HG03469 (cell line): ENCODE measurements at regions not wholly inside any gene's neighbourhood (a gene's known extent, or its start where the extent isn't known, plus 50 kb on each side); places are given as distances from the start of the nearest gene placed in this dataset.

Experiments used
- ATAC-seq: cut with Tn5 transposase; IDR thresholded peaks from one replicate; pipeline ENCODE4 v1.9.1; 2021; ENCODE audit warnings: mild to moderate bottlenecking, moderate library complexity, moderate number of reproducible peaks; ENCODE audit not compliant: unreplicated experiment

GRCh38 chr14:100658181-100658886 lies 68.4 kb upstream of the DLK1 start:
- ATAC-seq: no peak

GRCh38 chr14:100659345-100660001 lies 67.2 kb upstream of the DLK1 start:
- no peak for ATAC-seq

- ATAC-seq: no peak
These were observed 66.2 kb upstream of the DLK1 start for GRCh38 chr14:100660498-100660881.

GRCh38 chr14:100660882-100661635 lies 65.6 kb upstream of the DLK1 start:
- no peak for ATAC-seq

GRCh38 chr14:100662879-100663760 lies 63.6 kb upstream of the DLK1 start:
- no peak for ATAC-seq

DNA sequence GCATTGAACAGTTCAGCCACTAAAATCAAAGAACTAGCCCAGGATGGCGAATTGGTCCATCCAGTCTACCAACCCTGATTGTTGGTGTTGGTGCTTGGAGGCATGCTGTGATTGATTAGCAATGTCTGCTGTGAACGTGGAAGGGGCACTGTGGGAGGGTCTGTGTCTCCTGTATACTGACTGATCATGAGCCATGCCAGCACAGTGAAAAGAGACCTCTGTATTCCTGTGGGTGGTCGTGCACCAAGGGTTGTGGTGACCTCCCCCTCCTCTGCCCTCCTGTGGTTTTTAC lies 63.0 kb upstream of the DLK1 start:
- ATAC-seq: no peak

GRCh38 chr14:100664231-100664630 lies 62.5 kb upstream of the DLK1 start:
- no peak for ATAC-seq

- no peak for ATAC-seq
These were observed 61.7 kb upstream of the DLK1 start for GRCh38 chr14:100664841-100665510.

- no peak for ATAC-seq
These were observed 61.1 kb upstream of the DLK1 start for GRCh38 chr14:100665511-100666032.

GRCh38 chr14:100666403-100666802 lies 60.3 kb upstream of the DLK1 start:
- ATAC-seq: no peak

DNA sequence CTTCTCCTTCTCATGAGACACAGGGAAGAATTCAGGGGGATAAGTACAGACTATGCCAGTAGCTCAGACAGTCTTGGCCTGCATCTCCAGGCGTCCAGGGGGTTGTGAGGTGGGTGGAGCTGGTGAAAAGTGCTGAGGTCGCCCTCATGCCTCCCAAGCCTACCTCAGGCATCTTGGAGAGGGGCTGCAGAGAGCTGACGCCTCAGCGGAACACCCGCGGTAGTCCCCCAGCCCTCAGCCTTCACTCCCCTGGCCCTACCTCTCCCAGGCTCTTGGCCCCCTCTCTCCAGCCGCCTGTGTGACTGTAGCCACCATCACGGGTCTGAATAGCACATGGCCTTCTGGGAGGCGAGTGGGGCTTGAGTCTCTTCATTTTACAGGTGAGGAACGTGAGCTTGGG lies 59.8 kb upstream of the DLK1 start:
- no peak for ATAC-seq

- no peak for ATAC-seq
These were observed 59.0 kb upstream of the DLK1 start for GRCh38 chr14:100667656-100668055.

- no peak for ATAC-seq
These were observed 58.3 kb upstream of the DLK1 start for GRCh38 chr14:100668352-100668751.

- ATAC-seq: no peak
These were observed 57.7 kb upstream of the DLK1 start for GRCh38 chr14:100669011-100669412.

GRCh38 chr14:100669468-100669867 lies 57.2 kb upstream of the DLK1 start:
- no peak for ATAC-seq

- no peak for ATAC-seq
These were observed 56.5 kb upstream of the DLK1 start for GRCh38 chr14:100670017-100670752.

GRCh38 chr14:100670753-100671049 lies 56.0 kb upstream of the DLK1 start:
- ATAC-seq: no peak

DNA sequence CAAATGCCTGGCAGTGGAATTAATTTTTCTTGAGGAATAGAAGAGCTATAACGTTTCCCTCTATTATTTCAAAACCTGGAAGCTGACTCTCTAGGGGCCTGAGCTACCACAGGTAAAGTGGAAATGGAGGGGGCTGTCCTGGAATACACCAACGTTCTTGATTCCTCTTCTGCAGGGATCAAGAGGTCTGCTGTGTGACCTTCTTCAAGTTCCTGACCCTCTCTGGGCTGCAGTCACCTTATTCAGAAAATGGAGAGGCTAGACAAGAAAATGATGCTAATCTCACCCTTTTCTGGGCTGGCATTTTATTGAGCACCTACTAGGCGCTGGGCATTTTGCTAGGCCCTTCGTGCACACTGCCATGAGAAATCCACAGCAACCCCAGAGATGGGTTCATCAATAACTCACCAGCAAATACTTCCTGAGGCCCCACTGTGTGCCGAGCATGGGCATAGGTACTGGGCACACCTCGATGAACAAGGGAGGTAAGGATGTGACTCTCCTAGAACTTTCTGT lies 55.2 kb upstream of the DLK1 start:
- no peak for ATAC-seq

GRCh38 chr14:100671906-100672305 lies 54.8 kb upstream of the DLK1 start:
- ATAC-seq: no peak
